H1 (cell line): ENCODE measurements at regions not wholly inside any gene's neighbourhood (a gene's known extent, or its start where the extent isn't known, plus 50 kb on each side); places are given as distances from the start of the nearest gene placed in this dataset.

Experiments
- CTCF ChIA-PET: fragments of 300-600 bp; sonication (Branson Sonifier 250); formaldehyde crosslinking; loops from one replicate; lab custom pipeline; 2021; ENCODE audit not compliant: partially characterized antibody; lab: Charles Lee
- POLR2A ChIA-PET: fragments of 300-600 bp; sonication (Branson Sonifier 250); formaldehyde crosslinking; loops from one replicate; lab custom pipeline; 2021; ENCODE audit warnings: inconsistent platforms; ENCODE audit not compliant: partially characterized antibody; lab: Charles Lee
- DNase-seq, 2 experiments: peaks; one replicate each; pipeline versions ENCODE4 v3.0.0 to v3.0.0-alpha.2; 2010 to 2022; ENCODE audit warnings: low spot score in 2 of 2, low read depth in 1 of 2, mixed read lengths in 1 of 2
- FAIRE-seq: peaks from 2 replicates; lab custom pipeline; 2011; peaks lifted over from hg19 to GRCh38; lab: Jason Lieb, UNC
- H2AFZ ChIP-seq: 2 replicates; pipeline ENCODE4 v1.8.1; 2012; ENCODE audit warnings: low read length, inconsistent platforms
- H2AK5ac ChIP-seq: 2 replicates; pipeline ENCODE4 v1.6.1; 2013; ENCODE audit warnings: low read depth, low read length
- H2BK120ac ChIP-seq: replicated peaks from 2 replicates; pipeline ENCODE3; 2013; ENCODE audit warnings: low read depth, low read length, inconsistent platforms
- H2BK12ac ChIP-seq: 2 replicates; pipeline ENCODE4 v1.6.1; 2013; ENCODE audit warnings: low read depth, low read length
- H2BK15ac ChIP-seq: 2 replicates; pipeline ENCODE4 v1.6.1; 2013; ENCODE audit warnings: low read length
- H2BK20ac ChIP-seq: 2 replicates; pipeline ENCODE4 v1.6.1; 2013; ENCODE audit warnings: low read length
- H2BK5ac ChIP-seq: 2 replicates; pipeline ENCODE4 v1.6.1; 2013; ENCODE audit warnings: low read depth, low read length
- H3K14ac ChIP-seq: 2 replicates; pipeline ENCODE4 v1.6.1; 2013; ENCODE audit warnings: inconsistent platforms; ENCODE audit not compliant: insufficient read length
- H3K18ac ChIP-seq: 2 replicates; pipeline ENCODE4 v1.6.1; 2013; ENCODE audit warnings: low read length; ENCODE audit errors: extremely low read depth
- H3K23ac ChIP-seq: 2 replicates; pipeline ENCODE4 v1.6.1; 2013; ENCODE audit warnings: inconsistent platforms; ENCODE audit not compliant: insufficient read length
- H3K23me2 ChIP-seq: 2 replicates; pipeline ENCODE4 v1.6.1; 2013; ENCODE audit warnings: low read depth, low read length
- H3K27ac ChIP-seq: 2 replicates; pipeline ENCODE4 v1.6.1; 2011; ENCODE audit warnings: low read depth, low read length, inconsistent platforms
- H3K27me3 ChIP-seq, 4 experiments: replicated peaks in 1 of 4; 1 replicate in 1 of 4; 2 replicates in 3 of 4; pipeline versions ENCODE4 v1.6.1 to v1.8.1; 2011 to 2013; ENCODE audit warnings: low read length in 3 of 4, mild to moderate bottlenecking in 3 of 4, inconsistent platforms in 2 of 4, mixed read lengths in 2 of 4, moderate library complexity in 1 of 4; ENCODE audit not compliant: control insufficient read depth in 3 of 4, insufficient read depth in 3 of 4; ENCODE audit errors: extremely low read depth in 1 of 4
- H3K36me3 ChIP-seq, 4 experiments: 2 replicates each; pipeline versions ENCODE4 v1.6.1 to v1.8.1; 2011 to 2013; ENCODE audit warnings: mild to moderate bottlenecking in 4 of 4, low read length in 3 of 4, moderate library complexity in 2 of 4, control low read depth in 1 of 4, inconsistent platforms in 1 of 4; ENCODE audit not compliant: insufficient read depth in 4 of 4, control insufficient read depth in 2 of 4
- H3K4ac ChIP-seq: replicated peaks from 2 replicates; pipeline ENCODE3; 2013; ENCODE audit warnings: low read length, low read depth, mixed read lengths, inconsistent platforms; ENCODE audit not compliant: insufficient read length
- H3K4me1 ChIP-seq, 4 experiments: replicated peaks in 1 of 4; 1 replicate in 1 of 4; 2 replicates in 3 of 4; pipeline versions ENCODE4 v1.6.1 to v1.8.1; 2011 to 2013; ENCODE audit warnings: low read length in 3 of 4, inconsistent platforms in 2 of 4, mixed read lengths in 1 of 4; ENCODE audit not compliant: insufficient read depth in 4 of 4, control insufficient read depth in 3 of 4
- H3K4me2 ChIP-seq, 2 experiments: 2 replicates each; pipeline versions ENCODE4 v1.6.1 to v1.8.1; 2011 to 2013; ENCODE audit warnings: low read depth in 2 of 2, low read length in 2 of 2, control low read depth in 1 of 2, inconsistent platforms in 1 of 2, mild to moderate bottlenecking in 1 of 2; ENCODE audit not compliant: insufficient read depth in 1 of 2
- H3K4me3 ChIP-seq, 4 experiments: fragments of 200-600, 300-600 bp in 1 of 4; sonication (generic), shearing (Covaris generic), sonication (Bioruptor Twin) in 1 of 4; 2 replicates each; pipeline versions ENCODE4 v1.5.1 to v1.8.1; 2011 to 2016; ENCODE audit warnings: low read length in 4 of 4, low read depth in 3 of 4, control low read depth in 2 of 4, inconsistent platforms in 2 of 4, mild to moderate bottlenecking in 2 of 4, mixed read lengths in 1 of 4, moderate library complexity in 1 of 4; ENCODE audit not compliant: insufficient read depth in 2 of 4; ENCODE audit errors: extremely low read depth in 1 of 4
- H3K56ac ChIP-seq: replicated peaks from 2 replicates; pipeline ENCODE3; 2013; ENCODE audit warnings: low read depth, mild to moderate bottlenecking, mixed read lengths, low read length, inconsistent platforms; ENCODE audit not compliant: insufficient read length
- H3K79me1 ChIP-seq: 2 replicates; pipeline ENCODE4 v1.6.1; 2013; ENCODE audit warnings: low read depth, low read length, control low read depth
- H3K79me2 ChIP-seq, 2 experiments: 2 replicates each; pipeline versions ENCODE4 v1.6.1 to v1.8.1; 2012 to 2013; ENCODE audit warnings: low read length in 2 of 2, mild to moderate bottlenecking in 2 of 2, inconsistent platforms in 1 of 2; ENCODE audit not compliant: insufficient read depth in 2 of 2, control insufficient read depth in 1 of 2
- H3K9ac ChIP-seq, 4 experiments: replicated peaks in 1 of 4; 1 replicate in 1 of 4; 2 replicates in 3 of 4; pipeline versions ENCODE4 v1.6.1 to v1.8.1; 2011 to 2013; ENCODE audit warnings: low read depth in 3 of 4, low read length in 3 of 4, control low read depth in 2 of 4, mild to moderate bottlenecking in 2 of 4, moderate library complexity in 2 of 4, inconsistent platforms in 1 of 4; ENCODE audit errors: extremely low read depth in 1 of 4
- H3K9me3 ChIP-seq, 2 experiments: 2 replicates each; pipeline versions ENCODE4 v1.6.1 to v1.8.1; 2012 to 2013; ENCODE audit warnings: mild to moderate bottlenecking in 2 of 2, moderate library complexity in 2 of 2, control low read depth in 1 of 2, inconsistent platforms in 1 of 2, low read depth in 1 of 2, low read length in 1 of 2, mixed read lengths in 1 of 2; ENCODE audit not compliant: insufficient read depth in 2 of 2
- H4K20me1 ChIP-seq, 2 experiments: replicated peaks in 1 of 2; 2 replicates each; pipeline versions ENCODE3 to v1.8.1; 2011 to 2013; ENCODE audit warnings: inconsistent platforms in 2 of 2, low read length in 2 of 2, mild to moderate bottlenecking in 1 of 2; ENCODE audit not compliant: insufficient read depth in 2 of 2, control insufficient read depth in 1 of 2
- H4K5ac ChIP-seq: 2 replicates; pipeline ENCODE4 v1.6.1; 2013; ENCODE audit warnings: low read length, low read depth, mixed read lengths, inconsistent platforms; ENCODE audit not compliant: insufficient read length
- H4K8ac ChIP-seq: 2 replicates; pipeline ENCODE4 v1.8.0; 2013; ENCODE audit warnings: mild to moderate bottlenecking, moderate library complexity, low read length, inconsistent platforms; ENCODE audit not compliant: insufficient read depth; ENCODE audit errors: extremely low read depth
- H4K91ac ChIP-seq: replicated peaks from 2 replicates; pipeline ENCODE3; 2013; ENCODE audit warnings: low read length, mixed read lengths, inconsistent platforms; ENCODE audit not compliant: insufficient read length
- ASH2L ChIP-seq: fragments of 200-600, 300-600 bp; sonication (generic); IDR thresholded peaks from one replicate; pipeline ENCODE4 v1.7.1; 2017; ENCODE audit warnings: low read length
- BCL11A ChIP-seq, 2 experiments: IDR thresholded peaks; one replicate each; pipeline ENCODE4 v1.6.1; 2011; ENCODE audit warnings: low read depth in 2 of 2, low read length in 2 of 2, mild to moderate bottlenecking in 2 of 2
- CEBPB ChIP-seq: IDR thresholded peaks from 2 replicates; pipeline ENCODE4 v1.6.1; 2012; ENCODE audit warnings: low read depth, low read length
- FOSL1 ChIP-seq: IDR thresholded peaks from 2 replicates; pipeline ENCODE4 v1.6.1; 2011; ENCODE audit warnings: mild to moderate bottlenecking, low read depth, low read length, moderate library complexity; ENCODE audit not compliant: insufficient read depth
- GABPA ChIP-seq: IDR thresholded peaks from 2 replicates; pipeline ENCODE4 v1.6.1; 2011; ENCODE audit warnings: mild to moderate bottlenecking, low read length, moderate library complexity, borderline replicate concordance; ENCODE audit not compliant: insufficient read depth
- KDM5A ChIP-seq: fragments of 200-600 bp; IDR thresholded peaks from 2 replicates; pipeline ENCODE4 v1.7.1; 2012; ENCODE audit warnings: mild to moderate bottlenecking, low read length, inconsistent platforms, mixed read lengths
- NRF1 ChIP-seq: IDR thresholded peaks from 2 replicates; pipeline ENCODE4 v1.6.1; 2011; ENCODE audit warnings: mild to moderate bottlenecking, low read depth, low read length, improper control_type of control experiment
- PHF8 ChIP-seq: fragments of 200-600 bp; sonication (generic); conservative IDR thresholded peaks from 2 replicates; pipeline ENCODE4 v1.7.1; 2012; ENCODE audit warnings: low read depth, mild to moderate bottlenecking, inconsistent platforms, low read length, moderate library complexity
- SAP30 ChIP-seq: fragments of 300-600 bp; sonication (generic); IDR thresholded peaks from 2 replicates; pipeline ENCODE4 v1.7.1; 2012; ENCODE audit warnings: low read length, moderate library complexity, mild to moderate bottlenecking, inconsistent platforms; ENCODE audit not compliant: insufficient read depth, insufficient replicate concordance
- USF2 ChIP-seq: IDR thresholded peaks from 2 replicates; pipeline ENCODE4 v1.6.1; 2011; ENCODE audit warnings: low read length, improper control_type of control experiment
- WGBS, 2 experiments: shearing (Covaris generic) in 1 of 2; methylation state at CpG; one replicate each; pipeline versions ENCODE4 v1.1.6 to v1.1.7; 2013 to 2015; ENCODE audit warnings: low lambda C conversion rate in 2 of 2, mixed read lengths in 2 of 2, inconsistent platforms in 1 of 2, low coverage in 1 of 2, missing lambda C conversion rate in 1 of 2; ENCODE audit not compliant: insufficient replicate concordance in 2 of 2, insufficient coverage in 1 of 2, insufficient read length in 1 of 2; ENCODE audit errors: extremely low coverage in 1 of 2, missing lambda C conversion rate in 1 of 2; 5-methylcytosine and 5-hydroxymethylcytosine counted together

- Histone ChIP-seq H3K23me2 (no peaks in the 10 kb centered on the region), H3K9me3 (peaks cover 8 to 14% of the 10 kb centered on the region in 2 experiments; a peak in 2 of 4 replicates), H2BK12ac (no peak overlapping the region), H3K4me1 (no peaks in the 10 kb centered on the region), H3K36me3 (no peaks in the 10 kb centered on the region; a peak in 1 of 8 replicates), H3K79me2 (no peaks in the 10 kb centered on the region), H3K14ac (no peak overlapping the region), H3K4me2 (no peak overlapping the region), H3K56ac (no peak overlapping the region), H3K18ac (no peak overlapping the region), H2BK20ac (no peak overlapping the region), H2BK120ac (no peak overlapping the region), H4K91ac (no peak overlapping the region), H2AK5ac (no peak overlapping the region), H4K5ac (no peak overlapping the region), H3K27ac (no peak overlapping the region), H3K27me3 (no peaks in the 10 kb centered on the region), H3K23ac (no peak overlapping the region), H4K8ac (no peak overlapping the region), H2BK5ac (no peak overlapping the region), H3K4ac (no peak overlapping the region), H3K79me1 (no peaks in the 10 kb centered on the region), H3K4me3 (no peak overlapping the region), H3K9ac (no peak overlapping the region), H2AFZ (no peak overlapping the region), H4K20me1 (no peaks in the 10 kb centered on the region), H2BK15ac (no peak overlapping the region)
- POLR2A ChIA-PET = no interaction called here
- DNase-seq (no peak), FAIRE-seq (no peak)
- TF ChIP-seq SAP30 (no peak), PHF8 (no peak), CEBPB (no peak), FOSL1 (no peak), USF2 (no peak), BCL11A (IDR thresholded peaks at IDR 0.05; ENCODE audit: low read depth in 2 of 2, low read length in 2 of 2) (no peak), KDM5A (no peak), ASH2L (no peak), GABPA (no peak), NRF1 (no peak)
- CTCF ChIA-PET = interaction anchor here (1.2 kb wide), 1 partner anchor 15 kb away, joined by 3 read pairs; no protein-coding TSS in a partner anchor
- 74% methylated on average over 1 of the region's 1 CpG; no CpG with 5 or more reads in 1 of the 2 experiments for WGBS, 2 experiments
These were observed 1908.0 kb downstream of the EFNA5 start for GRCh38 chr5:105762728-105763127.
